ENCODE measurements at regions not wholly inside any gene's neighbourhood (a gene's known extent, or its start where the extent isn't known, plus 50 kb on each side); places are given as distances from the start of the nearest gene placed in this dataset.

DNA sequence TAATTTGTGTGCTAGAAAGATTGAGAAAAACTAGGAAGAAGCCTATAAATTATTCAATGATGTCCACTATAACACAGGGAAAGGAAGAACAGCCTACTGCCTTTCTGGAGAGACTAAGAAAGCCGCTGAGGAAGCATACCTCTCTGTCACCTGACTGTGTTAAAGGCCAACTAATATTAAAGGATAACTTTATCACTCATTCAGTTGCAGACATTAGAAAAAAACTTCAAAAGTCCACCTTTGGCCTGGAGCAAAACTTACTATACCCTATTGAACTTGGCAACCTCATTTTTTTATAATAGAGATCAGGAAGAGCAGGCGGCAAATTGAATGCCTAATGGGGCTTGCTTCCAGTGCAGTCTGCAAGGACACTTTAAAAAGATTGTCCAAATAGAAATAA, 309.5 kb upstream of the HSFY2 start (continued):
- TF ChIP-seq RAD21 (IDR thresholded peaks at IDR 0.05; ENCODE audit: low read depth): no peak

- no peak overlapping the region for H2AFZ ChIP-seq (ENCODE audit: low read depth, low read length, poor library complexity, severe bottlenecking)
- no peaks in the 10 kb centered on the region for H4K20me1 ChIP-seq (ENCODE audit: insufficient read depth)
- no peaks in the 10 kb centered on the region for H3K27me3 ChIP-seq (ENCODE audit: insufficient read depth, low read length)
- H3K9me2 ChIP-seq (ENCODE audit: insufficient read depth): no peaks in the 10 kb centered on the region
- no peak overlapping the region for H3K27ac ChIP-seq (ENCODE audit: low read depth, low read length)
- H3K4me1 ChIP-seq (ENCODE audit: control insufficient read depth in 1 of 2, insufficient read depth in 2 of 2, low read length in 2 of 2): no peaks in the 10 kb centered on the region
- CTCF ChIA-PET: no interaction called here
- H3K9ac ChIP-seq (ENCODE audit: low read length): no peak overlapping the region
- H3K9me3 ChIP-seq (ENCODE audit: control insufficient read depth in 1 of 2, insufficient read depth in 1 of 2, low read depth in 1 of 2, low read length in 2 of 2): no peaks in the 10 kb centered on the region
- H3K36me3 ChIP-seq (ENCODE audit: control insufficient read depth in 1 of 2, insufficient read depth in 2 of 2, low read length in 2 of 2): no peaks in the 10 kb centered on the region
- no peaks in the 10 kb centered on the region for H3K79me2 ChIP-seq (ENCODE audit: insufficient read depth, low read length)
- POLR2A ChIA-PET: no interaction called here
- no peak for TF ChIP-seq CBX3 (IDR thresholded peaks at IDR 0.05; ENCODE audit: low read depth)
- ATAC-seq (no peak), DNase-seq (ENCODE audit: low read depth, low spot score) (no peak)
- TSS peak; percentile 37 for BruUV-seq (replicated peaks)
- H3K4me2 ChIP-seq (ENCODE audit: low read length): no peak overlapping the region
- H3K4me3 ChIP-seq (replicated peaks in 1 of 2; ENCODE audit: low read depth in 1 of 2, low read length in 2 of 2): no peak overlapping the region
- RAD21 ChIA-PET (ENCODE audit: low non-redundant PET in 1 of 2, low total read pairs in 2 of 2, uncharacterized antibody in 2 of 2, unreplicated experiment in 2 of 2): no interaction called here
- intact Hi-C loops (cut with micrococcal nuclease): no loop called here
These were observed 304.2 kb upstream of the HSFY2 start for GRCh38 chrY:19077698-19078113.

- Histone ChIP-seq H3K9ac (ENCODE audit: low read length) (peak overlapping the region; percentile 40; the same call in 1 of the 2 replicates), H3K9me3 (ENCODE audit: control insufficient read depth in 1 of 2, insufficient read depth in 1 of 2, low read depth in 1 of 2, low read length in 2 of 2) (no peaks in the 10 kb centered on the region), H2AFZ (ENCODE audit: low read depth, low read length, poor library complexity, severe bottlenecking) (no peak overlapping the region), H3K79me2 (ENCODE audit: insufficient read depth, low read length) (no peaks in the 10 kb centered on the region), H3K4me2 (ENCODE audit: low read length) (peak overlapping the region; percentile 42), H3K9me2 (ENCODE audit: insufficient read depth) (no peaks in the 10 kb centered on the region), H3K36me3 (ENCODE audit: control insufficient read depth in 1 of 2, insufficient read depth in 2 of 2, low read length in 2 of 2) (no peaks in the 10 kb centered on the region), H3K27me3 (ENCODE audit: insufficient read depth, low read length) (no peaks in the 10 kb centered on the region), H3K4me1 (ENCODE audit: control insufficient read depth in 1 of 2, insufficient read depth in 2 of 2, low read length in 2 of 2) (no peaks in the 10 kb centered on the region), H3K4me3 (replicated peaks in 1 of 2; ENCODE audit: low read depth in 1 of 2, low read length in 2 of 2) (peak overlapping the region; percentile 32 to 43), H3K27ac (ENCODE audit: low read depth, low read length) (no peak overlapping the region), H4K20me1 (ENCODE audit: insufficient read depth) (no peaks in the 10 kb centered on the region)
- TF ChIP-seq YY1 (IDR thresholded peaks at IDR 0.05; ENCODE audit: extremely low read depth, insufficient replicate concordance, low read depth, low read length) (no peak), POLR2A (IDR thresholded peaks at IDR 0.05; ENCODE audit: borderline replicate concordance, extremely low read depth, insufficient read depth, insufficient read length) (no peak), MAX (IDR thresholded peaks at IDR 0.05) (no peak)
- DNase-seq (ENCODE audit: low read depth, low spot score) (no peak), ATAC-seq (peak; percentile 41)
- POLR2A ChIA-PET: no interaction called here
- no TSS peak for BruUV-seq (replicated peaks)
- CTCF ChIA-PET: no interaction called here
- RAD21 ChIA-PET (ENCODE audit: low non-redundant PET in 1 of 2, low total read pairs in 2 of 2, uncharacterized antibody in 2 of 2, unreplicated experiment in 2 of 2): no interaction called here
- intact Hi-C loops (cut with micrococcal nuclease): no loop called here
These were observed 303.5 kb upstream of the HSFY2 start for GRCh38 chrY:19076846-19077697.
